Neural cell (in vitro differentiated cells): ENCODE measurements at regions not wholly inside any gene's neighbourhood (a gene's known extent, or its start where the extent isn't known, plus 50 kb on each side); places are given as distances from the start of the nearest gene placed in this dataset.

Experiments used
- H2AFZ ChIP-seq: fragments of 200-600, 300-800 bp; sonication (generic), shearing (Covaris generic); 2 replicates; pipeline ENCODE4 v1.6.0; 2014; ENCODE audit warnings: low read depth, mild to moderate bottlenecking, antibody characterized with exemption, low read length, moderate library complexity
- H3F3A ChIP-seq: fragments of 200-600 bp; shearing (Covaris generic); 2 replicates; pipeline ENCODE4 v1.6.1; 2016; ENCODE audit warnings: mild to moderate bottlenecking, moderate library complexity, mixed read lengths, antibody characterized with exemption, low read length; ENCODE audit not compliant: insufficient read depth, poor library complexity, severe bottlenecking
- H3K27ac ChIP-seq: fragments of 200-600, 300-800 bp; sonication (generic), shearing (Covaris generic); 2 replicates; pipeline ENCODE4 v1.5.1; 2014; ENCODE audit warnings: mild to moderate bottlenecking, low read length, moderate library complexity
- H3K27me3 ChIP-seq: fragments of 300-800, 200-600 bp; sonication (generic), shearing (Covaris generic); 2 replicates; pipeline ENCODE4 v1.6.0; 2014; ENCODE audit warnings: mild to moderate bottlenecking, low read depth, low read length, moderate library complexity; ENCODE audit not compliant: insufficient read depth
- H3K36me3 ChIP-seq: fragments of 300-800, 200-600 bp; sonication (generic), shearing (Covaris generic); 2 replicates; pipeline ENCODE4 v1.5.1; 2014; ENCODE audit warnings: mild to moderate bottlenecking, antibody characterized with exemption, low read length, moderate library complexity; ENCODE audit not compliant: insufficient read depth
- H3K4me2 ChIP-seq: fragments of 300-800, 200-600 bp; sonication (generic), shearing (Covaris generic); 2 replicates; pipeline ENCODE4 v1.6.0; 2014; ENCODE audit warnings: mild to moderate bottlenecking, low read length
- H3K4me3 ChIP-seq: fragments of 300-800, 200-600 bp; sonication (generic), shearing (Covaris generic); 2 replicates; pipeline ENCODE4 v1.5.1; 2014; ENCODE audit warnings: mild to moderate bottlenecking, low read length, moderate library complexity
- H3K79me2 ChIP-seq: fragments of 200-600 bp; shearing (Covaris generic); replicated peaks from 2 replicates; pipeline ENCODE4 v1.6.0; 2014; ENCODE audit warnings: mild to moderate bottlenecking, low read length, moderate library complexity; ENCODE audit not compliant: insufficient read depth
- H3K9ac ChIP-seq: fragments of 300-800, 200-600 bp; sonication (generic), shearing (Covaris generic); 2 replicates; pipeline ENCODE4 v1.6.1; 2016; ENCODE audit warnings: mild to moderate bottlenecking, low read length, mixed read lengths
- H3K9me2 ChIP-seq: fragments of 200-600 bp; shearing (Covaris generic); 2 replicates; pipeline ENCODE4 v1.6.1; 2016; ENCODE audit warnings: mild to moderate bottlenecking, low read length, mixed read lengths; ENCODE audit not compliant: insufficient read depth
- H3K9me3 ChIP-seq: fragments of 200-600, 300-800 bp; sonication (generic), shearing (Covaris generic); 2 replicates; pipeline ENCODE4 v1.6.1; 2016; ENCODE audit warnings: mild to moderate bottlenecking, mixed run types, low read length, moderate library complexity, mixed read lengths
- H4K20me1 ChIP-seq: fragments of 200-600 bp; shearing (Covaris generic); 2 replicates; pipeline ENCODE4 v1.6.1; 2016; ENCODE audit warnings: mild to moderate bottlenecking, mixed run types; ENCODE audit not compliant: insufficient read depth
- CTCF ChIP-seq: fragments of 450-650 bp; IDR thresholded peaks from 2 replicates; pipeline ENCODE4 v1.5.1; 2014; ENCODE audit warnings: antibody characterized with exemption, mild to moderate bottlenecking, moderate library complexity; ENCODE audit not compliant: poor library complexity, severe bottlenecking
- EP300 ChIP-seq: fragments of 450-650 bp; conservative IDR thresholded peaks from 2 replicates; pipeline ENCODE4 v1.6.1; 2014; ENCODE audit warnings: antibody characterized with exemption, mild to moderate bottlenecking, moderate library complexity; ENCODE audit not compliant: poor library complexity, severe bottlenecking
- EZH2 ChIP-seq: fragments of 200-600, 300-800 bp; shearing (Covaris generic), sonication (generic); IDR thresholded peaks from 2 replicates; pipeline ENCODE4 v1.6.1; 2014; ENCODE audit warnings: antibody characterized with exemption, low read length, borderline replicate concordance, mild to moderate bottlenecking; ENCODE audit not compliant: insufficient read depth, poor library complexity, severe bottlenecking
- MXI1 ChIP-seq: fragments of 450-650 bp; conservative IDR thresholded peaks from 2 replicates; pipeline ENCODE4 v1.6.1; 2014; ENCODE audit warnings: antibody characterized with exemption, mild to moderate bottlenecking; ENCODE audit not compliant: poor library complexity, severe bottlenecking
- POLR2AphosphoS5 ChIP-seq: IDR thresholded peaks from 2 replicates; pipeline ENCODE4 v1.6.1; 2012
- RAD21 ChIP-seq: fragments of 450-650 bp; conservative IDR thresholded peaks from 2 replicates; pipeline ENCODE4 v1.6.1; 2014; ENCODE audit warnings: antibody characterized with exemption, mild to moderate bottlenecking, moderate library complexity
- REST ChIP-seq: IDR thresholded peaks from 2 replicates; pipeline ENCODE4 v1.6.1; 2012; ENCODE audit warnings: borderline replicate concordance
- SMC3 ChIP-seq: fragments of 450-650 bp; conservative IDR thresholded peaks from 2 replicates; pipeline ENCODE4 v1.6.1; 2014; ENCODE audit warnings: antibody characterized with exemption, mild to moderate bottlenecking, moderate library complexity; ENCODE audit not compliant: poor library complexity
- TAF1 ChIP-seq: IDR thresholded peaks from 2 replicates; pipeline ENCODE4 v1.6.1; 2012; ENCODE audit warnings: low read depth

- H2AFZ ChIP-seq = no peak overlapping the region
- H3K4me2 ChIP-seq = no peak overlapping the region
- H3K9me3 ChIP-seq = peaks cover 16% of the 10 kb centered on the region
- H3K79me2 ChIP-seq = no peaks in the 10 kb centered on the region
- H4K20me1 ChIP-seq = no peaks in the 10 kb centered on the region
- no peaks in the 10 kb centered on the region for H3K27me3 ChIP-seq
- H3K4me3 ChIP-seq = no peak overlapping the region
- no peaks in the 10 kb centered on the region for H3K36me3 ChIP-seq
- H3K9me2 ChIP-seq = no peaks in the 10 kb centered on the region
- H3F3A ChIP-seq = no peaks in the 10 kb centered on the region
- H3K9ac ChIP-seq = no peak overlapping the region
- no peak overlapping the region for H3K27ac ChIP-seq
- TF ChIP-seq EP300 = no peak
- TF ChIP-seq TAF1 = no peak
- TF ChIP-seq MXI1 = no peak
- TF ChIP-seq REST = no peak
- no peak for TF ChIP-seq EZH2
- no peak for TF ChIP-seq RAD21
- TF ChIP-seq CTCF = no peak
- no peak for TF ChIP-seq POLR2AphosphoS5
- no peak for TF ChIP-seq SMC3
Measured at GRCh38 chr4:100778431-100778830, 260.6 kb upstream of the EMCN start.

- Histone ChIP-seq H3K4me2 (no peak overlapping the region), H3K27me3 (no peaks in the 10 kb centered on the region), H3K4me3 (no peak overlapping the region), H3K79me2 (no peaks in the 10 kb centered on the region), H3K9me2 (no peaks in the 10 kb centered on the region), H3K36me3 (no peaks in the 10 kb centered on the region), H4K20me1 (no peaks in the 10 kb centered on the region), H3F3A (no peaks in the 10 kb centered on the region), H2AFZ (no peak overlapping the region), H3K9me3 (peaks cover 5% of the 10 kb centered on the region), H3K27ac (no peak overlapping the region), H3K9ac (no peak overlapping the region)
- TF ChIP-seq EZH2 (no peak), MXI1 (no peak)
Measured at GRCh38 chr4:100762738-100763137, 244.9 kb upstream of the EMCN start.

- no peak overlapping the region for H3K4me3 ChIP-seq
- TF ChIP-seq EZH2 = no peak
- TF ChIP-seq POLR2AphosphoS5 = no peak
- H3K9me2 ChIP-seq = no peaks in the 10 kb centered on the region
- no peak overlapping the region for H3K27ac ChIP-seq
- no peaks in the 10 kb centered on the region for H3F3A ChIP-seq
- H3K79me2 ChIP-seq = no peaks in the 10 kb centered on the region
- no peaks in the 10 kb centered on the region for H4K20me1 ChIP-seq
- no peaks in the 10 kb centered on the region for H3K27me3 ChIP-seq
- no peak overlapping the region for H3K9ac ChIP-seq
- H3K9me3 ChIP-seq = no peaks in the 10 kb centered on the region
- H3K4me2 ChIP-seq = no peak overlapping the region
- no peak overlapping the region for H2AFZ ChIP-seq
- no peaks in the 10 kb centered on the region for H3K36me3 ChIP-seq
Measured at GRCh38 chr4:100754751-100755150, 236.9 kb upstream of the EMCN start.
